Ascending aorta (tissue), 2 donors: ENCODE measurements at regions not wholly inside any gene's neighbourhood (a gene's known extent, or its start where the extent isn't known, plus 50 kb on each side); places are given as distances from the start of the nearest gene placed in this dataset.
"Not testable (repeated sequence)": the region's sequence is repeated elsewhere in the genome, so short reads cannot be mapped to it uniquely, and the experiment has no call there.

Experiments used
- DNase-seq, 2 donors: peaks; one replicate each; pipeline ENCODE4 v3.0.0-alpha.2; 2019; ENCODE audit warnings: low spot score in 2 of 2
- H3K27ac ChIP-seq, 2 donors: fragments of 200-600 bp; sonication (generic); one replicate each; pipeline ENCODE4 v1.5.1; 2016 to 2017; ENCODE audit warnings: mild to moderate bottlenecking in 1 of 2
- H3K27me3 ChIP-seq: fragments of 200-600 bp; sonication (generic); one replicate; pipeline ENCODE4 v1.5.1; 2017
- H3K36me3 ChIP-seq, 2 donors: fragments of 200-600 bp; sonication (generic); one replicate each; pipeline ENCODE4 v1.5.1; 2016
- H3K4me1 ChIP-seq, 2 donors: fragments of 200-600 bp; sonication (generic); one replicate each; pipeline ENCODE4 v1.5.1; 2016 to 2017; ENCODE audit warnings: mild to moderate bottlenecking in 1 of 2
- H3K4me3 ChIP-seq, 2 donors: fragments of 200-600 bp; sonication (generic); one replicate each; pipeline ENCODE4 v1.5.1; 2016 to 2017; ENCODE audit warnings: mild to moderate bottlenecking in 1 of 2
- H3K9me3 ChIP-seq, 2 donors: fragments of 200-600 bp; sonication (generic); one replicate each; pipeline ENCODE4 v1.5.1; 2016
- intact Hi-C: fragments of 100-400 bp; cut with DNase I; formaldehyde crosslinking; loops from one replicate; pipeline ENCODE4 v1.15.1; 2023
- TF ChIP-seq, protein P1 (sequence below), 3 experiments: fragments of 200-600 bp in 2 of 3; fragments of 450-650 bp in 1 of 3; sonication (generic) in 2 of 3; IDR thresholded peaks; one replicate each; pipeline ENCODE4 v1.5.1; 2016 to 2019; ENCODE audit warnings: antibody characterized with exemption in 3 of 3, mild to moderate bottlenecking in 1 of 3, moderate library complexity in 1 of 3

GRCh38 chr10:81730891-81731290 is 144.1 kb upstream of the NRG3 start:
- H3K9me3 ChIP-seq: no peaks in the 10 kb centered on the region
- TF ChIP-seq, protein P1, sequence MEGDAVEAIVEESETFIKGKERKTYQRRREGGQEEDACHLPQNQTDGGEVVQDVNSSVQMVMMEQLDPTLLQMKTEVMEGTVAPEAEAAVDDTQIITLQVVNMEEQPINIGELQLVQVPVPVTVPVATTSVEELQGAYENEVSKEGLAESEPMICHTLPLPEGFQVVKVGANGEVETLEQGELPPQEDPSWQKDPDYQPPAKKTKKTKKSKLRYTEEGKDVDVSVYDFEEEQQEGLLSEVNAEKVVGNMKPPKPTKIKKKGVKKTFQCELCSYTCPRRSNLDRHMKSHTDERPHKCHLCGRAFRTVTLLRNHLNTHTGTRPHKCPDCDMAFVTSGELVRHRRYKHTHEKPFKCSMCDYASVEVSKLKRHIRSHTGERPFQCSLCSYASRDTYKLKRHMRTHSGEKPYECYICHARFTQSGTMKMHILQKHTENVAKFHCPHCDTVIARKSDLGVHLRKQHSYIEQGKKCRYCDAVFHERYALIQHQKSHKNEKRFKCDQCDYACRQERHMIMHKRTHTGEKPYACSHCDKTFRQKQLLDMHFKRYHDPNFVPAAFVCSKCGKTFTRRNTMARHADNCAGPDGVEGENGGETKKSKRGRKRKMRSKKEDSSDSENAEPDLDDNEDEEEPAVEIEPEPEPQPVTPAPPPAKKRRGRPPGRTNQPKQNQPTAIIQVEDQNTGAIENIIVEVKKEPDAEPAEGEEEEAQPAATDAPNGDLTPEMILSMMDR (IDR thresholded peaks at IDR 0.05): no peak
- no peaks in the 10 kb centered on the region for H3K4me1 ChIP-seq
- intact Hi-C loops: no loop called here
- DNase-seq: no peak
- H3K4me3 ChIP-seq: no peak overlapping the region
- no peaks in the 10 kb centered on the region for H3K27me3 ChIP-seq
- no peak overlapping the region for H3K27ac ChIP-seq
- H3K36me3 ChIP-seq: no peaks in the 10 kb centered on the region

GRCh38 chr10:81733542-81733941 is 141.5 kb upstream of the NRG3 start:
- Histone ChIP-seq H3K4me1 (no peaks in the 10 kb centered on the region), H3K27ac (no peak overlapping the region), H3K27me3 (no peaks in the 10 kb centered on the region), H3K4me3 (no peak overlapping the region), H3K36me3 (no peaks in the 10 kb centered on the region), H3K9me3 (no peaks in the 10 kb centered on the region)
- intact Hi-C loops: no loop called here
- TF ChIP-seq, protein P1 (IDR thresholded peaks at IDR 0.05): no peak
- no peak for DNase-seq

GRCh38 chr10:81735167-81735566 is 139.8 kb upstream of the NRG3 start:
- H3K36me3 ChIP-seq, H3K4me1 ChIP-seq, H3K9me3 ChIP-seq, H3K4me3 ChIP-seq, intact Hi-C loops, H3K27ac ChIP-seq, DNase-seq, H3K27me3 ChIP-seq: not testable (repeated sequence)

DNA sequence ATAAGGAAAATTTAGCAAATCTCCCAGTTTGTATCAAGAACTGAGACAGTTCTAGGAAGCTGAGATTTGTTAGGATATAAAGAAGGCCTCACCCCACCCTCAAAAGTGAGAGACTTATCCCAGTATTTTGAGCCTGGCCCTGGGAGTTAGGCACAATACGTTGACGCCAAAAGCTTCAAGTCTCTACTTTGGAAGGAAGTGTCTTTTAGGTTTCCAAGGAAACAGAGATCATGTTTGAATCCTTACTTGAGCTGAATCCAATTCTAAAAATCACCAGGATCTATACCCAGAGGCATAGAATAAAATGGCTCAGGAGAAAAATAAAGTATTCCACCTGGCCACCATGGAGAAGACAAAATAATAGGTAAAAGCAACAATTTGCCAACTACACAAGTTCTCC is 115.9 kb upstream of the NRG3 start:
- Histone ChIP-seq H3K4me3 (no peak overlapping the region), H3K9me3 (no peaks in the 10 kb centered on the region), H3K27ac (no peak overlapping the region), H3K36me3 (no peaks in the 10 kb centered on the region), H3K27me3 (no peaks in the 10 kb centered on the region), H3K4me1 (no peaks in the 10 kb centered on the region)
- intact Hi-C loops: no loop called here
- TF ChIP-seq, protein P1 (IDR thresholded peaks at IDR 0.05): no peak
- no peak for DNase-seq

- H3K27ac ChIP-seq: no peak overlapping the region
- intact Hi-C loops: no loop called here
- H3K4me1 ChIP-seq: no peaks in the 10 kb centered on the region
- H3K36me3 ChIP-seq: no peaks in the 10 kb centered on the region
- TF ChIP-seq, protein P1 (IDR thresholded peaks at IDR 0.05): no peak
- no peak overlapping the region for H3K4me3 ChIP-seq
- H3K27me3 ChIP-seq: no peaks in the 10 kb centered on the region
- H3K9me3 ChIP-seq: no peaks in the 10 kb centered on the region
- no peak for DNase-seq
These were observed 90.8 kb upstream of the NRG3 start for GRCh38 chr10:81784111-81784597.

DNA sequence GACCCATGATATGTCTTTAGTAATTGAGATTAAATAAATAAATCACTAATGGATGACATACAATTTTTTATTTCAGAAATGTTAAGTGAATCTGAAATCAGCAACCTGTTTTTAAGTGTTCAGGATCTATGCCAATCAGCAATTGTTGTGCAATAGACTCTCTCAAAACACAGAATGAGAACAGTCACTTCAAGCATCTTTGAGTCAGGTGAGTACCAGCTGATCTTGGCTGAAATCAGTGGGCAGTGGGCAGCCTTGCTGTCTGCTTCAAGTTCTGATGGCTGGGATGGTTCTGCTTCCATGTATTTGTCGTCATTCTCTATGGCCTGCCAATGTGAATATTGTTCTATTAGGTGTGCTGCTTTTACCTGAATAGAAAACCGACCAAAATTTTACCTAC is 82.3 kb upstream of the NRG3 start:
- H3K36me3 ChIP-seq: no peaks in the 10 kb centered on the region
- H3K4me3 ChIP-seq: no peak overlapping the region
- no peak for DNase-seq
- H3K27me3 ChIP-seq: no peaks in the 10 kb centered on the region
- H3K4me1 ChIP-seq: no peaks in the 10 kb centered on the region
- TF ChIP-seq, protein P1 (IDR thresholded peaks at IDR 0.05): no peak
- no peak overlapping the region for H3K27ac ChIP-seq
- no peaks in the 10 kb centered on the region for H3K9me3 ChIP-seq
- intact Hi-C loops: no loop called here
